PC-9 (cell line): ENCODE measurements at regions not wholly inside any gene's neighbourhood (a gene's known extent, or its start where the extent isn't known, plus 50 kb on each side); places are given as distances from the start of the nearest gene placed in this dataset.

Experiments used
- BruUV-seq: library from RNA; stranded (reverse); fragments of 400-500 nt; replicated peaks from 2 replicates; lab custom pipeline; 2021; lab: Mats Ljungman, UMichigan
- CTCF ChIA-PET: fragments of 300-600 bp; sonication (Branson Sonifier 250); formaldehyde crosslinking; loops from one replicate; lab custom pipeline; 2022; ENCODE audit warnings: antibody characterized with exemption; lab: Charles Lee
- POLR2A ChIA-PET: fragments of 300-600 bp; sonication (Branson Sonifier 250); formaldehyde crosslinking; loops from one replicate; lab custom pipeline; 2022; ENCODE audit warnings: antibody characterized with exemption; ENCODE audit not compliant: unreplicated experiment; lab: Charles Lee
- DNase-seq, 2 experiments: peaks; one replicate each; pipeline versions ENCODE4 v3.0.0 to v3.0.0-alpha.2; 2015 to 2022; ENCODE audit warnings: mixed read lengths in 1 of 2
- H2AFZ ChIP-seq: fragments of 200-600 bp; sonication (generic); 2 replicates; pipeline ENCODE4 v1.8.1; 2017; ENCODE audit warnings: antibody characterized with exemption
- H3F3A ChIP-seq: fragments of 200-600 bp; sonication (generic); 2 replicates; pipeline ENCODE4 v1.8.1; 2017; ENCODE audit warnings: antibody characterized with exemption, mild to moderate bottlenecking, low read depth; ENCODE audit not compliant: insufficient read depth
- H3K27ac ChIP-seq: fragments of 200-600 bp; sonication (generic); 2 replicates; pipeline ENCODE4 v1.6.1; 2016; ENCODE audit warnings: mixed run types
- H3K27me3 ChIP-seq: fragments of 200-600 bp; sonication (generic); 2 replicates; pipeline ENCODE4 v1.6.1; 2016; ENCODE audit warnings: low read depth, mixed run types; ENCODE audit not compliant: insufficient read depth
- H3K36me3 ChIP-seq: fragments of 200-600 bp; sonication (generic); 2 replicates; pipeline ENCODE4 v1.6.1; 2016; ENCODE audit warnings: low read depth, mixed run types
- H3K4me1 ChIP-seq: fragments of 200-600 bp; sonication (generic); replicated peaks from 2 replicates; pipeline ENCODE4 v1.6.1; 2016; ENCODE audit warnings: mixed run types; ENCODE audit not compliant: insufficient read depth
- H3K4me2 ChIP-seq: fragments of 200-600 bp; sonication (generic); 2 replicates; pipeline ENCODE4 v1.6.1; 2017; ENCODE audit warnings: mixed run types
- H3K4me3 ChIP-seq: fragments of 200-600 bp; sonication (generic); 2 replicates; pipeline ENCODE4 v1.6.1; 2016; ENCODE audit warnings: mixed run types
- H3K79me2 ChIP-seq: fragments of 200-600 bp; sonication (generic); 2 replicates; pipeline ENCODE4 v1.6.1; 2017; ENCODE audit warnings: low read depth, mixed run types
- H3K9me2 ChIP-seq: fragments of 200-600 bp; sonication (generic); 2 replicates; pipeline ENCODE4 v1.8.1; 2017; ENCODE audit warnings: mild to moderate bottlenecking; ENCODE audit not compliant: insufficient read depth
- H3K9me3 ChIP-seq: fragments of 200-600 bp; sonication (generic); 2 replicates; pipeline ENCODE4 v1.8.1; 2016; ENCODE audit warnings: low read depth; ENCODE audit not compliant: insufficient read depth
- H4K20me1 ChIP-seq: fragments of 200-600 bp; sonication (generic); 2 replicates; pipeline ENCODE4 v1.8.1; 2017; ENCODE audit not compliant: insufficient read depth
- CTCF ChIP-seq: fragments of 200-600 bp; sonication (generic); conservative IDR thresholded peaks from 2 replicates; pipeline ENCODE4 v1.6.1; 2017; ENCODE audit warnings: mixed run types, antibody characterized with exemption, mild to moderate bottlenecking, moderate library complexity
- EZH2 ChIP-seq: fragments of 200-600 bp; sonication (generic); IDR thresholded peaks from 2 replicates; pipeline ENCODE4 v1.8.0; 2017; ENCODE audit warnings: antibody characterized with exemption, low read depth
- intact Hi-C: fragments of 100-400 bp; cut with micrococcal nuclease; formaldehyde crosslinking; loops from one replicate; pipeline ENCODE4 v1.10.0; 2022; ENCODE audit not compliant: unreplicated experiment

GRCh38 chr15:88983861-88984429 is 70.8 kb upstream of the MFGE8 start:
- no peaks in the 10 kb centered on the region for H3K9me2 ChIP-seq
- BruUV-seq, result no TSS peak
- H3K27me3 ChIP-seq, result no peaks in the 10 kb centered on the region
- H3K4me2 ChIP-seq, result no peak overlapping the region
- no peaks in the 10 kb centered on the region for H3K36me3 ChIP-seq
- ChIA-PET CTCF (no interaction called here), POLR2A (no interaction called here)
- H2AFZ ChIP-seq, result no peak overlapping the region
- 0 out of 2 replicates have a peak, but pooled peaks cover 6% of the 10 kb centered on the region for H3K4me1 ChIP-seq
- DNase-seq, result no peak
- H3K27ac ChIP-seq, result no peak overlapping the region
- no peaks in the 10 kb centered on the region; the same call in 1 of the 2 replicates for H3F3A ChIP-seq
- H4K20me1 ChIP-seq, result no peaks in the 10 kb centered on the region
- no peaks in the 10 kb centered on the region for H3K79me2 ChIP-seq
- H3K4me3 ChIP-seq, result no peak overlapping the region
- TF ChIP-seq EZH2 (no peak), CTCF (no peak)
- intact Hi-C loops, result no loop called here
- no peaks in the 10 kb centered on the region for H3K9me3 ChIP-seq

- DNase-seq, result no peak
- Histone ChIP-seq H3K4me2 (no peak overlapping the region), H3K27ac (no peak overlapping the region), H4K20me1 (no peaks in the 10 kb centered on the region), H3K4me3 (no peak overlapping the region), H3K27me3 (no peaks in the 10 kb centered on the region), H3F3A (peaks cover 8% of the 10 kb centered on the region; the same call in 1 of the 2 replicates), H3K9me2 (no peaks in the 10 kb centered on the region), H3K9me3 (no peaks in the 10 kb centered on the region), H3K79me2 (no peaks in the 10 kb centered on the region), H3K36me3 (no peaks in the 10 kb centered on the region), H2AFZ (no peak overlapping the region), H3K4me1 (0 out of 2 replicates have a peak, but pooled peaks cover 6% of the 10 kb centered on the region)
- intact Hi-C loops, result no loop called here
- CTCF ChIA-PET, result no interaction called here
- BruUV-seq, result no TSS peak
- TF ChIP-seq EZH2, result no peak
- no peak for TF ChIP-seq CTCF
- POLR2A ChIA-PET, result no interaction called here
Measured at GRCh38 chr15:88985547-88986393, 72.6 kb upstream of the MFGE8 start.

GRCh38 chr15:88986949-88987590 is 73.9 kb upstream of the MFGE8 start:
- ChIA-PET CTCF (no interaction called here), POLR2A (interaction anchor here (0.6 kb wide), 1 partner anchor 15 kb away, joined by 24 read pairs; no protein-coding TSS in a partner anchor)
- no peak overlapping the region for H3K4me2 ChIP-seq
- intact Hi-C loops, result no loop called here
- H3K36me3 ChIP-seq, result no peaks in the 10 kb centered on the region
- no peak overlapping the region for H3K4me3 ChIP-seq
- H3K9me3 ChIP-seq, result no peaks in the 10 kb centered on the region
- 0 out of 2 replicates have a peak, but pooled peaks cover 6% of the 10 kb centered on the region for H3K4me1 ChIP-seq
- H3K79me2 ChIP-seq, result no peaks in the 10 kb centered on the region
- no TSS peak for BruUV-seq
- H2AFZ ChIP-seq, result no peak overlapping the region
- H4K20me1 ChIP-seq, result no peaks in the 10 kb centered on the region
- H3K27ac ChIP-seq, result no peak overlapping the region
- TF ChIP-seq EZH2 (no peak), CTCF (no peak)
- no peaks in the 10 kb centered on the region for H3K27me3 ChIP-seq
- DNase-seq, result no peak
- peaks cover 8% of the 10 kb centered on the region; the same call in 1 of the 2 replicates for H3F3A ChIP-seq
- H3K9me2 ChIP-seq, result no peaks in the 10 kb centered on the region
